Neuronal stem cell (in vitro differentiated cells): ENCODE measurements at regions not wholly inside any gene's neighbourhood (a gene's known extent, or its start where the extent isn't known, plus 50 kb on each side); places are given as distances from the start of the nearest gene placed in this dataset.
"Not testable (repeated sequence)": the region's sequence is repeated elsewhere in the genome, so short reads cannot be mapped to it uniquely, and the experiment has no call there.

Experiments used
- DNase-seq: peaks from one replicate; pipeline ENCODE4 v3.0.0-alpha.2; 2013; ENCODE audit warnings: low spot score
- H2AFZ ChIP-seq: one replicate; pipeline ENCODE4 v1.6.1; 2013; ENCODE audit warnings: mild to moderate bottlenecking, low read length, inconsistent platforms
- H2AK5ac ChIP-seq: 2 replicates; pipeline ENCODE4 v1.6.1; 2013; ENCODE audit warnings: low read depth, mild to moderate bottlenecking, inconsistent platforms, low read length, moderate library complexity, mixed read lengths
- H2BK120ac ChIP-seq: 2 replicates; pipeline ENCODE4 v1.6.1; 2013; ENCODE audit warnings: low read depth, mild to moderate bottlenecking, inconsistent platforms, low read length, moderate library complexity, mixed read lengths
- H2BK12ac ChIP-seq: one replicate; pipeline ENCODE4 v1.6.1; 2013; ENCODE audit warnings: low read length, inconsistent platforms
- H2BK15ac ChIP-seq: 2 replicates; pipeline ENCODE4 v1.6.1; 2013; ENCODE audit warnings: mild to moderate bottlenecking, low read length, inconsistent platforms, mixed read lengths
- H2BK5ac ChIP-seq: one replicate; pipeline ENCODE4 v1.6.1; 2013; ENCODE audit warnings: inconsistent platforms, mild to moderate bottlenecking, low read length, moderate library complexity
- H3K14ac ChIP-seq: one replicate; pipeline ENCODE4 v1.6.1; 2013; ENCODE audit warnings: low read length, inconsistent platforms
- H3K18ac ChIP-seq: 2 replicates; pipeline ENCODE4 v1.6.1; 2013; ENCODE audit warnings: low read length, inconsistent platforms
- H3K23ac ChIP-seq: 2 replicates; pipeline ENCODE4 v1.6.1; 2013; ENCODE audit warnings: low read depth, mild to moderate bottlenecking, mixed read lengths, low read length, inconsistent platforms; ENCODE audit not compliant: poor library complexity
- H3K27ac ChIP-seq: replicated peaks from 3 replicates; pipeline ENCODE4 v1.5.1; 2013; ENCODE audit warnings: low read length, inconsistent platforms
- H3K27me3 ChIP-seq, 3 experiments: 2 replicates each; pipeline ENCODE4 v1.6.1; 2013; ENCODE audit warnings: low read length in 3 of 3, mild to moderate bottlenecking in 2 of 3, inconsistent platforms in 1 of 3, low read depth in 1 of 3, mixed read lengths in 1 of 3, moderate library complexity in 1 of 3; ENCODE audit not compliant: control insufficient read depth in 3 of 3, insufficient read depth in 3 of 3
- H3K36me3 ChIP-seq, 2 donors: replicated peaks in 1 of 2; 2 replicates each; pipeline ENCODE4 v1.6.1; 2013; ENCODE audit warnings: low read length in 2 of 2; ENCODE audit not compliant: control insufficient read depth in 2 of 2, insufficient read depth in 2 of 2
- H3K4ac ChIP-seq: 2 replicates; pipeline ENCODE4 v1.6.1; 2013; ENCODE audit warnings: inconsistent platforms, mild to moderate bottlenecking, low read length, moderate library complexity
- H3K4me1 ChIP-seq, 2 donors: 1 replicate in 1 of 2; 2 replicates in 1 of 2; pipeline ENCODE4 v1.6.1; 2013; ENCODE audit warnings: low read length in 2 of 2, low read depth in 1 of 2; ENCODE audit not compliant: control insufficient read depth in 2 of 2, insufficient read depth in 1 of 2
- H3K4me2 ChIP-seq: one replicate; pipeline ENCODE4 v1.6.1; 2013; ENCODE audit warnings: mild to moderate bottlenecking, low read length, inconsistent platforms; ENCODE audit not compliant: insufficient read depth, poor library complexity, severe bottlenecking
- H3K4me3 ChIP-seq, 2 donors: 2 replicates each; pipeline ENCODE4 v1.5.1; 2013; ENCODE audit warnings: low read length in 2 of 2, mild to moderate bottlenecking in 2 of 2, inconsistent platforms in 1 of 2, moderate library complexity in 1 of 2
- H3K79me1 ChIP-seq: one replicate; pipeline ENCODE4 v1.6.1; 2013; ENCODE audit warnings: low read depth, mild to moderate bottlenecking, inconsistent platforms, low read length, moderate library complexity
- H3K9ac ChIP-seq: one replicate; pipeline ENCODE4 v1.6.1; 2013; ENCODE audit warnings: mild to moderate bottlenecking, low read depth, low read length, inconsistent platforms; ENCODE audit not compliant: poor library complexity
- H3K9me3 ChIP-seq, 2 donors: replicated peaks in 1 of 2; 2 replicates each; pipeline versions ENCODE3 to v1.6.1; 2013; ENCODE audit warnings: low read length in 2 of 2, mild to moderate bottlenecking in 2 of 2, inconsistent platforms in 1 of 2, low read depth in 1 of 2, mixed read lengths in 1 of 2, moderate library complexity in 1 of 2; ENCODE audit not compliant: control insufficient read depth in 2 of 2, insufficient read depth in 1 of 2
- H4K8ac ChIP-seq: one replicate; pipeline ENCODE4 v1.6.1; 2013; ENCODE audit warnings: low read depth, mild to moderate bottlenecking, inconsistent platforms, low read length, moderate library complexity
- H4K91ac ChIP-seq: one replicate; pipeline ENCODE4 v1.6.1; 2013; ENCODE audit warnings: low read length, low read depth, mild to moderate bottlenecking, inconsistent platforms; ENCODE audit not compliant: poor library complexity
- WGBS, 2 donors: extraction: QIAGEN DNeasy Blood & Tissue Kit; methylation state at CpG; one replicate each; pipeline ENCODE4 v1.1.7; 2013; ENCODE audit warnings: missing lambda C conversion rate in 2 of 2, mixed read lengths in 1 of 2; ENCODE audit not compliant: insufficient read length in 2 of 2, insufficient replicate concordance in 1 of 2; ENCODE audit errors: extremely low coverage in 2 of 2; 5-methylcytosine and 5-hydroxymethylcytosine counted together

DNA sequence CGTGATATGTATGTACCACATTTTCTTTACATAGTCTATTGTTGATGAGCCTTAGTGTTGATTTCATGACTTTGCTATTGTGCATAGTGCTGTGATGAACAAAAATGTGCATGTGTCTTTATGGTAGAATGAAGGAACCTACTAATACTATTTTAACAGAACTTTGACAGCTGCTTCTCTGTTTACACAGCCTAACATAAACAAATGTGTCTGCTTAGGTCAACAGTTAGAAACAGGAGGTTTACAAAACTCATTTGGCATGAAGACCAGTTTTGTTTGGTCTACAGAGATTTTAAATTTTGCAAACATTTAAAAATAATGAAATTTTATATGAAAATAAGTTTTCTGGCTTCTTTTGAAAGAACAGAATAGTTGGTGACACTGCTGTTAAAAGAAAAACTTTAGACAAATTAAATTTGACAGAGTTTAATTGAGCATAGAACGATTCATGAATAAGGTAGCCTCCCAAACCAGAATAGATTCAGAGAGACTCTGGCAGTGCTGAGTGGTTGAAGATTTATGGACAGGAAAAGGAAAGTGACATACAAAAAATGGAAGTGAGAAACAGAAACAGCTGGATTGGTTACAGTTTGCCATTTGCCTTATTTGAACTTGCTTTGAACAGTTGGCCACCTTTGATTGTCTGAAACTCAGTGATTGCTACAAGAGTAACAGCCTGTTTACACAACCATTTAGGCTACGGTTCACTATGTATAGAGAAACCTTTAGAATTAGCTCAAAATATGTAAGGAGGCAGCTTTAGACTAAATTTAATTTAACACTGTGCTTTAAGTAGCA is 715.8 kb upstream of the HS3ST5 start:
- Histone ChIP-seq H3K4me3 (no peak overlapping the region), H4K8ac (no peak overlapping the region), H2BK15ac (no peak overlapping the region), H3K9ac (no peak overlapping the region), H3K27ac (no peak overlapping the region), H3K79me1 (no peaks in the 10 kb centered on the region), H2AFZ (no peak overlapping the region), H2AK5ac (no peak overlapping the region), H3K14ac (no peak overlapping the region), H3K4me2 (no peak overlapping the region), H3K27me3 (no peaks in the 10 kb centered on the region), H2BK120ac (no peak overlapping the region), H3K23ac (no peak overlapping the region), H3K4ac (no peak overlapping the region), H3K4me1 (no peaks in the 10 kb centered on the region), H3K36me3 (no peaks in the 10 kb centered on the region), H3K18ac (no peak overlapping the region), H2BK12ac (no peak overlapping the region), H2BK5ac (no peak overlapping the region), H3K9me3 (no peaks in the 10 kb centered on the region), H4K91ac (no peak overlapping the region)
- DNase-seq: no peak
- no CpG with 5 or more reads among the region's 3 CpGs for WGBS, 2 donors

DNA sequence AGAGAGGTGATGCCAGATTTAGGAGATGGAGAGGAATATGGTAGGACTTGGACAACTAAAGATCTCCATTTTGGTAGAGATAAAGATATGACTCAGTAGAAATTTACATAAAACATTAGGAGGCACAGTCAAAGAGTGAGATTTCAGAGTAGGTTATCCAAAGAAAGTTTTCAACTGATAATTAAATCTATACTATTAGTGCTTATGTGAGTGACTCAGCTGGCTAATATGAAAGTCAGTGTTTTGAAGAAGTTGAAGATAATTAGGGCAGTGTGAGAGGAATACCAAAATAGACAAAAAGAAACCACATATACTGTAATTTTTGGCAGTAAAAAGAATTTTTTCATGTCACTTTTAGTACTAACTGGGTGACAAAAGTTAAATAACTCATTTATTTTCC is 712.8 kb upstream of the HS3ST5 start:
- Histone ChIP-seq H2AFZ (no peak overlapping the region), H2AK5ac (no peak overlapping the region), H2BK120ac (no peak overlapping the region), H3K9me3 (no peaks in the 10 kb centered on the region), H2BK15ac (no peak overlapping the region), H2BK12ac (no peak overlapping the region), H3K14ac (no peak overlapping the region), H3K4me1 (no peaks in the 10 kb centered on the region), H3K4ac (no peak overlapping the region), H2BK5ac (no peak overlapping the region), H3K4me3 (no peak overlapping the region), H3K9ac (no peak overlapping the region), H3K36me3 (no peaks in the 10 kb centered on the region), H4K8ac (no peak overlapping the region), H3K79me1 (no peaks in the 10 kb centered on the region), H3K4me2 (no peak overlapping the region), H4K91ac (no peak overlapping the region), H3K27me3 (no peaks in the 10 kb centered on the region), H3K23ac (no peak overlapping the region), H3K27ac (no peak overlapping the region), H3K18ac (no peak overlapping the region)
- no peak for DNase-seq

DNA sequence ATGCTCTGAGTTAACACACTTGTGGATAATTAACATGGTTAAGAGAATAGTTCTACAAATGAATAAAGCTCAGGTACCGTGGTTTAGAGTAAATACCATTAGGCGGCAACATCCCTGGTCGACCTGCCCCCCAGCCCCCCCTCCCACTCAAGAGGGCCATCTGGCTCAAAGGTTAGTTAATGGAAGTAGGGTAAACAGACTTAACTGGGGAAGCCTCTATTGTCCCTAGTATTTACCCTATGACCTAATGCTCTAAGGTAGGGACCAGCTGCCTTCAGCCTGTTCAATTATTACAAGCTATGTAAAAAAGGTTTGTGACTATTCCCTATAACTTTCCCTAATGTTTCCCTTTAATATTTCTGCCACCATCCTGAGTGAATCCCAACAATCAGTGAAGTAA is 711.4 kb upstream of the HS3ST5 start:
- not testable (repeated sequence) for H3K27me3 ChIP-seq, H3K9ac ChIP-seq, H2AFZ ChIP-seq, H4K8ac ChIP-seq, H3K4me2 ChIP-seq, H3K9me3 ChIP-seq, H3K14ac ChIP-seq, H3K4me1 ChIP-seq, H4K91ac ChIP-seq, DNase-seq, H2BK120ac ChIP-seq, H2AK5ac ChIP-seq, H3K79me1 ChIP-seq, H2BK5ac ChIP-seq, H2BK12ac ChIP-seq, H3K36me3 ChIP-seq, H3K4ac ChIP-seq, H3K18ac ChIP-seq, H2BK15ac ChIP-seq, H3K23ac ChIP-seq, H3K27ac ChIP-seq, H3K4me3 ChIP-seq
- no CpG with 5 or more reads among the region's 3 CpGs for WGBS, 2 donors

DNA sequence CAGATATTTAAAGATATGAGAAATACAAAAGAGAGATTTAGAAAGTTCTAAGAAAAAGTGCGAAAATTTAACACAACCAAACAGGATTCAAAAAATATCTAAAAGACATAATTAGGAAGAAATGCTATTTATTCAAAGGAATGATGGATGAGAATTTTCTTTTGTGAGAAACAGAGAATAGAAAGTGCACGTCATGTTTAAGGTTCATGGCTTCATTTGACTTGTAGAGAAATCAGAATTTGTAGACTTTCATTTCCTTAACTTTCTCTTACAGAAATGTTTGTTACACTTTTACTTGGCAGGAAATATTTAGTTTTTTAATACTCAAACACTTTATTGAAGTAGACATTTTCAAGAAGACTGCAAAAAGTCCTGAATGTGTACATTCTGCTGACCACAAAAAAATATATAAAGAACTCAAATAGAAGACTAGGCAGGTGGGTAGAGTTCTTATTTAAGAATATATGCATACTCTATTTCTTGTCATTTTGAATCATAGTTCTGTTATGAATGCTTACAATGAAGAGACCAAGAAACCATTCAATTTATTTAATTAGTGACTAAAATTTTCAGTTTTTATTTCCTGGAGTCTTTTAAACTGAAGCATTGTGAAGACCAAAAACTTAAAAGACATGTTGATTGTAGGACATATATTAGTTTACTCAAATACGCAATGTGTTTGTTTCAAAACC is 710.5 kb upstream of the HS3ST5 start:
- no peak overlapping the region for H3K4me2 ChIP-seq
- no peaks in the 10 kb centered on the region for H3K4me1 ChIP-seq
- no peak overlapping the region for H3K4me3 ChIP-seq
- no peaks in the 10 kb centered on the region for H3K27me3 ChIP-seq
- H3K23ac ChIP-seq: no peak overlapping the region
- H4K91ac ChIP-seq: no peak overlapping the region
- no peak overlapping the region for H2BK120ac ChIP-seq
- no peaks in the 10 kb centered on the region for H3K36me3 ChIP-seq
- DNase-seq: no peak
- no peaks in the 10 kb centered on the region for H3K79me1 ChIP-seq
- H3K9me3 ChIP-seq: no peaks in the 10 kb centered on the region
- no peak overlapping the region for H4K8ac ChIP-seq
- H3K18ac ChIP-seq: no peak overlapping the region
- H2BK12ac ChIP-seq: no peak overlapping the region
- H3K27ac ChIP-seq: no peak overlapping the region
- H2AFZ ChIP-seq: no peak overlapping the region
- no peak overlapping the region for H3K9ac ChIP-seq
- no peak overlapping the region for H2BK15ac ChIP-seq
- WGBS, 2 donors: no CpG with 5 or more reads among the region's 3 CpGs
- no peak overlapping the region for H3K4ac ChIP-seq
- H2AK5ac ChIP-seq: no peak overlapping the region
- H2BK5ac ChIP-seq: no peak overlapping the region
- no peak overlapping the region for H3K14ac ChIP-seq
